ENCODE measurements at regions not wholly inside any gene's neighbourhood (a gene's known extent, or its start where the extent isn't known, plus 50 kb on each side); places are given as distances from the start of the nearest gene placed in this dataset.

GRCh38 chr12:93113317-93114006 lies 184.4 kb upstream of the EEA1 start:
- Histone ChIP-seq H3K36me3 (ENCODE audit: insufficient read depth, low read length) (no peaks in the 10 kb centered on the region), H3K9me3 (ENCODE audit: low read length) (no peaks in the 10 kb centered on the region), H3K27me3 (ENCODE audit: insufficient read depth, low read length) (no peaks in the 10 kb centered on the region), H3K4me1 (ENCODE audit: insufficient read depth, low read length) (no peaks in the 10 kb centered on the region), H2AFZ (ENCODE audit: low read depth, low read length) (no peak overlapping the region), H3K4me3 (ENCODE audit: low read length) (no peak overlapping the region)

DNA sequence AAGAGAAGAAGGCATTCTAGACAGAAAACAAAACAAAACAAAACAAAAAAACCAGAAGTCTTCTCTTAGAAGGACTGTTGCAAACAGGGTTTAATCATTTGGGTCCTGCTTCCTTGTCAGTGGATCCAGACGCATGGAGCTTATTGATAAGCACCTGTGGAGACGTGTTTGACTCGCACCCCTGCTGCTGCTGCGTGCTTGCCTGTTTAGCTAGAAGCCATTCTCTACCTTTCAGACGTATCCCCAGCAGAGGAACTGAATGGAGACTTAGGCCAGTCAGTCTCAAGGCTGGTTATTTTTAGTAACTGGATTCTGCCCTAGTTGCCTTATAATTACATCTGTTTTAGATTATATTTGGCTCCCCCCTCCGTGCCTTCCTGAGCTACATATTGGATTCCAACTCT lies 186.1 kb upstream of the EEA1 start:
- no peak overlapping the region for H2AFZ ChIP-seq (ENCODE audit: low read depth, low read length)
- H3K9me3 ChIP-seq (ENCODE audit: low read length), result no peaks in the 10 kb centered on the region
- H3K36me3 ChIP-seq (ENCODE audit: insufficient read depth, low read length), result no peaks in the 10 kb centered on the region
- H3K4me1 ChIP-seq (ENCODE audit: insufficient read depth, low read length), result no peaks in the 10 kb centered on the region
- H3K4me3 ChIP-seq (ENCODE audit: low read length), result no peak overlapping the region
- no peaks in the 10 kb centered on the region for H3K27me3 ChIP-seq (ENCODE audit: insufficient read depth, low read length)

DNA sequence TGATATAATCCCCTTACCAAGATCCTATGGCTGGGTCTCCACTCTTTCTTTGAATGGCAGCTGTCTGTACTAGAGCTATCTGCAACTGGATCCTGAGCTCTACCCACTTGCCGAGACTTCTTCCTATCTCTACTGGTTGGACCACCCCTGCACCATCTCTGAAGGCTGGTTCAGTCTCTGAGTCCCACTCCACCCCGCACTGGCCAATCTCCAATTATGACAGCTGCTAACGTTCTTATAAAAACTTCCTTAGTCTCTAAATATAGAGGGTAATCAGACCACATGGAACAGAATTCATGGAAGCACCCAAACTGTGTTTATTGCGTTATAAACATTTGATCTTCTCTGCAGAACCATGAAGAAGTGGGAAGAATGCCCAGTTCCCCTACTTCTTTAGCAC lies 186.6 kb upstream of the EEA1 start:
- H3K36me3 ChIP-seq (ENCODE audit: insufficient read depth, low read length), result no peaks in the 10 kb centered on the region
- H3K4me1 ChIP-seq (ENCODE audit: insufficient read depth, low read length), result no peaks in the 10 kb centered on the region
- no peaks in the 10 kb centered on the region for H3K27me3 ChIP-seq (ENCODE audit: insufficient read depth, low read length)
- H3K9me3 ChIP-seq (ENCODE audit: low read length), result no peaks in the 10 kb centered on the region
- no peak overlapping the region for H2AFZ ChIP-seq (ENCODE audit: low read depth, low read length)
- no peak overlapping the region for H3K4me3 ChIP-seq (ENCODE audit: low read length)

DNA sequence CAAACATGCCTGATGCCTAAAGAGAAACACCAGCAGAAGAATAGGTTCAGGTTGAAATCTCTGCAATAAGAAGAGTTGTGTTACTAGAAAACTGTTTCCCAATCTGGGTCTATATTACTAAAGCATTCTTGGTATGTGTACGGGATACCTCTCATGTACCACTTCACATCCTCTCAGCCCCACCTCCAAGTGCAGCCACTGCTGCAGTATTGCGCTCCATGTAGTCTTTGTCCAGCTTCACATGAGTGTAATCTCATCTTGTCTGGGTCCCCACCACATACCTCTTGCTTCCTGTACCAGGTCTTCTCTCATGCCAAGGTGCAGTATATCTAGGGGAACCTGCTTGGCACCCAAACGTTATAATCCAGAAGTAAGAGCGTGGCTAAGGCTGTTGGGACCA lies 187.5 kb upstream of the EEA1 start:
- Histone ChIP-seq H3K36me3 (ENCODE audit: insufficient read depth, low read length) (no peaks in the 10 kb centered on the region), H3K4me1 (ENCODE audit: insufficient read depth, low read length) (no peaks in the 10 kb centered on the region), H2AFZ (ENCODE audit: low read depth, low read length) (no peak overlapping the region), H3K9me3 (ENCODE audit: low read length) (no peaks in the 10 kb centered on the region), H3K4me3 (ENCODE audit: low read length) (no peak overlapping the region), H3K27me3 (ENCODE audit: insufficient read depth, low read length) (no peaks in the 10 kb centered on the region)

- H3K36me3 ChIP-seq (ENCODE audit: insufficient read depth, low read length), result no peaks in the 10 kb centered on the region
- H3K4me3 ChIP-seq (ENCODE audit: low read length), result no peak overlapping the region
- no peaks in the 10 kb centered on the region for H3K27me3 ChIP-seq (ENCODE audit: insufficient read depth, low read length)
- peaks cover 3% of the 10 kb centered on the region for H3K4me1 ChIP-seq (ENCODE audit: insufficient read depth, low read length)
- no peak overlapping the region for H2AFZ ChIP-seq (ENCODE audit: low read depth, low read length)
- no peaks in the 10 kb centered on the region for H3K9me3 ChIP-seq (ENCODE audit: low read length)
Observed at GRCh38 chr12:93121729-93122488, 192.8 kb upstream of the EEA1 start.

- Histone ChIP-seq H3K36me3 (ENCODE audit: insufficient read depth, low read length) (no peaks in the 10 kb centered on the region), H3K4me1 (ENCODE audit: insufficient read depth, low read length) (peaks cover 3% of the 10 kb centered on the region), H2AFZ (ENCODE audit: low read depth, low read length) (no peak overlapping the region), H3K9me3 (ENCODE audit: low read length) (no peaks in the 10 kb centered on the region), H3K27me3 (ENCODE audit: insufficient read depth, low read length) (no peaks in the 10 kb centered on the region), H3K4me3 (ENCODE audit: low read length) (no peak overlapping the region)
Observed at GRCh38 chr12:93122569-93123091, 193.5 kb upstream of the EEA1 start.

- Histone ChIP-seq H3K9me3 (ENCODE audit: low read length) (no peaks in the 10 kb centered on the region), H3K4me3 (ENCODE audit: low read length) (no peak overlapping the region), H3K36me3 (ENCODE audit: insufficient read depth, low read length) (no peaks in the 10 kb centered on the region), H3K27me3 (ENCODE audit: insufficient read depth, low read length) (no peaks in the 10 kb centered on the region), H2AFZ (ENCODE audit: low read depth, low read length) (no peak overlapping the region), H3K4me1 (ENCODE audit: insufficient read depth, low read length) (peaks cover 3% of the 10 kb centered on the region)
Observed at GRCh38 chr12:93125126-93125525, 196.0 kb upstream of the EEA1 start.

GRCh38 chr12:93126069-93126474 lies 197.0 kb upstream of the EEA1 start:
- Histone ChIP-seq H3K4me3 (ENCODE audit: low read length) (no peak overlapping the region), H3K27me3 (ENCODE audit: insufficient read depth, low read length) (no peaks in the 10 kb centered on the region), H3K4me1 (ENCODE audit: insufficient read depth, low read length) (peaks cover 3% of the 10 kb centered on the region), H2AFZ (ENCODE audit: low read depth, low read length) (no peak overlapping the region), H3K9me3 (ENCODE audit: low read length) (no peaks in the 10 kb centered on the region), H3K36me3 (ENCODE audit: insufficient read depth, low read length) (no peaks in the 10 kb centered on the region)

DNA sequence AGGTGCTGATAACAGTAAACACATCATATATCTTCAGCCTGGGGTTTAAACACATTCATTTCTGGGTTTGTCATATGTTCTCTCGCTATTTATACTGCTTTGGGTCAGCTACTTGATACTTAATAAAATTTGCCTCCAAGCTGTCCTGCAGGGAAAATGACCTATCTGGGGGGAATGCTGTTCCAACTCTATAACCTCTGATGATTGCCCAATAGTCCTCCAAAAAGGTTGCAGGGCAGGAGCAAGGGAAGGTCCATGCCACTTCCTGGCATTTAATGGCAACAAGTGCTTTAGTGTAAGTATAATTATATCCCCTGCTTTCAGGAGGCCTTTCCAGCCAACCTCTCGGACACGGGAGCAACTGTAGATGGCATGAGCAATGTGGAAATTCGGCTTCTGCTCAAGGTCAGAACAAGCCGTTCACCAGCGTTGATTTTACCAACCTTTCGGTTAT lies 198.0 kb upstream of the EEA1 start:
- no peak overlapping the region for H2AFZ ChIP-seq (ENCODE audit: low read depth, low read length)
- no peaks in the 10 kb centered on the region for H3K36me3 ChIP-seq (ENCODE audit: insufficient read depth, low read length)
- no peaks in the 10 kb centered on the region for H3K27me3 ChIP-seq (ENCODE audit: insufficient read depth, low read length)
- H3K4me3 ChIP-seq (ENCODE audit: low read length), result no peak overlapping the region
- peaks cover 3% of the 10 kb centered on the region for H3K4me1 ChIP-seq (ENCODE audit: insufficient read depth, low read length)
- no peaks in the 10 kb centered on the region for H3K9me3 ChIP-seq (ENCODE audit: low read length)

- H2AFZ ChIP-seq (ENCODE audit: low read depth, low read length), result no peak overlapping the region
- H3K27me3 ChIP-seq (ENCODE audit: insufficient read depth, low read length), result no peaks in the 10 kb centered on the region
- no peaks in the 10 kb centered on the region for H3K36me3 ChIP-seq (ENCODE audit: insufficient read depth, low read length)
- no peaks in the 10 kb centered on the region for H3K9me3 ChIP-seq (ENCODE audit: low read length)
- H3K4me3 ChIP-seq (ENCODE audit: low read length), result no peak overlapping the region
- peaks cover 2% of the 10 kb centered on the region for H3K4me1 ChIP-seq (ENCODE audit: insufficient read depth, low read length)
Observed at GRCh38 chr12:93127582-93128331, 198.7 kb upstream of the EEA1 start.

GRCh38 chr12:93128332-93128707 lies 199.2 kb upstream of the EEA1 start:
- Histone ChIP-seq H2AFZ (ENCODE audit: low read depth, low read length) (no peak overlapping the region), H3K4me3 (ENCODE audit: low read length) (no peak overlapping the region), H3K27me3 (ENCODE audit: insufficient read depth, low read length) (no peaks in the 10 kb centered on the region), H3K9me3 (ENCODE audit: low read length) (no peaks in the 10 kb centered on the region), H3K4me1 (ENCODE audit: insufficient read depth, low read length) (no peaks in the 10 kb centered on the region), H3K36me3 (ENCODE audit: insufficient read depth, low read length) (no peaks in the 10 kb centered on the region)

DNA sequence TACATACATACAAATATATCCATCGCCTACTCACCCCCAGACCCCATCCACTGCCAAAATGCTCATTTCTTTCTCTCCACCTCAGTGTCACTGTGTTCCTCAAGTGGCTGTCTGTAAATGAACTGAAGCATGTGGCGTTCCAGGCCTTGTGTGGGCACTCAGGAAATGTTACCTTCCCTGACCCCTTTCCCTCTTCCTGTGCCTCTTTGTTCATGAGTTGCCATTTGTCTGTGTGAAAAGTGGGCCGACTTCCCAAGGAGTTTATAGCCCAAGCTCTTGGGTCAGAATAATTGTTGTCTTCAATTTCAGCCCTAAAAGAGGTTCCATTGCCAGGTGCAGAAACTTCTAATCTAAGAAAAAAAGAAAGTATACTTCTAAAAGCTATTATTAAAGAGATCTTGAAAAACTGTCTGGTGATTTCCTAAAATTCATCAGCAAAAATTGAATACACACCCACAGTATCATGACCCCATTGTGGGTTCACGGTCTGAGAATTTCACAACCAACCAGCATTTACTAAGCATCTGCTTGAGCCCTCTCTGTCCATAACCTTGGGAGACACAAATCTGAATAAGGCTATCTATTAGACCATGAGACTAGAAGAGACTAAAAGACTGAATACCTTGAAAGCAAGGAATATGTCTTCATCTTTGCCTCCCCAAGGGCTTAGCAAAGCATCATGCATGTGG lies 201.4 kb upstream of the EEA1 start:
- H3K9me3 ChIP-seq (ENCODE audit: low read length), result no peaks in the 10 kb centered on the region
- H3K4me3 ChIP-seq (ENCODE audit: low read length), result no peak overlapping the region
- no peak overlapping the region for H2AFZ ChIP-seq (ENCODE audit: low read depth, low read length)
- no peaks in the 10 kb centered on the region for H3K4me1 ChIP-seq (ENCODE audit: insufficient read depth, low read length)
- no peaks in the 10 kb centered on the region for H3K36me3 ChIP-seq (ENCODE audit: insufficient read depth, low read length)
- H3K27me3 ChIP-seq (ENCODE audit: insufficient read depth, low read length), result no peaks in the 10 kb centered on the region

Data from neuron (in vitro differentiated cells).